Forelimb muscle (tissue), 1 donor: ENCODE measurements at regions not wholly inside any gene's neighbourhood (a gene's known extent, or its start where the extent isn't known, plus 50 kb on each side); places are given as distances from the start of the nearest gene placed in this dataset.

Experiments used
- DNase-seq: peaks from one replicate; pipeline ENCODE4 v3.0.0-alpha.2; 2013; ENCODE audit warnings: low read depth

DNA sequence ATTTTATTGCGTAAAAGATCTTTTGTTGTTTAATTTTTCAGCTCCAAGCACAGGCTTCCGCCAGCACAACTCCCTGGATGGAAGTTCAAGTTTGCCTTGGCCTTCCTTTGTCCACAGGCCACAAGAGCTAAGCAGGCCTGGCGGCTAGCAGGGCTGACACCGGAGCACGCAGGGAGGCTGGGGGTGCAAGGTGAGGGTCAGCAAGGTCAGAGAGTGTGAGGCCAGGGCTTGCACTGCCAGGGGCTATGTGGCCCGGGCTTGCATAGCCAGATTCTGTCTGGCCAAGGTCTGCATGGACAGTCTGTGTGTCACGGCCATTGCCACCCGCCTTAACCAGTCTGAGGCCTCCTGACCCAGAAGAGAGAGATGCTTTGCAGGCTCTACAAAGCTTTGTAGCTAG, 123.9 kb downstream of the BCOR start:
- no peak for DNase-seq

DNA sequence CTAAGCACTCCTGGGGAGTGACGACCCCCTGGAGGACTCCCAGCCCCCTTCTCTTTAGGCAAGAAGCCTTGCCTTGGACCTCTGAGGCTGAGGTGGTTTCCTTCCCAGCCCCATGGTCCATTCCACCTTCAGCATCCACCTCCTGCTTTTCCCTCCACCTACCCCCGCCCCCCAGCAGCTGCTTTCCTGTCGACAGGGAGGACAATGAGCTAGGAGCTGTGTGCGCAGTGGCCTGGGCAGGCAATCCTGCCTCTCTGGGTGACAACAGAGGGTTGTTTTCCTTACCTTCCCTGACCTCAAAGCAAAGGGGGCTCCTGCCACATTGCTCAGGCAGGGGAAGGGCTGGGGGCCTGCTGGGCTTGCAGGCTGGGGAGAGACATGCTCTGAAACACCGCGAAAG, 123.5 kb downstream of the BCOR start:
- no peak for DNase-seq

DNA sequence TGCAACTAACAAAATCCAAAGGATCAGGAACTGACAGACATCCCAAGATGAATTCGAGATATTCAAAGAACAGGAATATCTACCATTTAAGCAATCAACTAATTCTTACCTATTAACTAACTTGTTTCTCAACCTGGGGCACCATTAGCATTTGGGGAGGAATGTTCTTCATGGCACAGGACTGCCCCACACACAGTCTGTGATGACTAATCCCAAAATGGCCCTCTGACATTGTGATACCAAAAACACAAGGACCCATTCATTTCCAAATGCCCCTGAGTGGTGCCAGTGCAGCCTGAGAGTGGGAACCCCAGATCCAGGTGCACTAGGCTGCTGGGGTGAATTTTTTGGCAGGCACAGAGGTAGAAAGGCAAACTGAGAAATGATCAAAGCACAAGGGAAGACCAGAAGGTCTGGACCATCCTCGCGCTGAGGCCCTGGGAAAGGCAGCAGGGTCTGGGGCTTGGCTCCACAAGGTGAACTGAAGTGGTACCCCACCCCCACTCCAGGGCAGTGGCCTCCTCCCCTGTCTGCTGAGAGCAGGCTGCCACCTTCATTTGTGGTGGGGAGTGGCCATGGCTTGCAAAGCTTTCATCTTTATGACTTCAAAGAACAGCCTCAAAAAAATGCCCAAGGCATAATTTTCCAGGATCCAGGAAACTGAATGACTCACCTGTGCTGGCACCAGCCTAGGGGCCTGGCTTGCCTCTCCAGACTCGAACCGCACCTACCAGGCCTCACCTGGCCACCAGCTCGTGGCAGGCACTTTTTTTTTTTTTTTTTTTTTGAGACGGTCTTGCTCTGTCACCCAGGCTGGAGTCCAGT, 122.4 kb downstream of the BCOR start:
- DNase-seq: no peak

DNA sequence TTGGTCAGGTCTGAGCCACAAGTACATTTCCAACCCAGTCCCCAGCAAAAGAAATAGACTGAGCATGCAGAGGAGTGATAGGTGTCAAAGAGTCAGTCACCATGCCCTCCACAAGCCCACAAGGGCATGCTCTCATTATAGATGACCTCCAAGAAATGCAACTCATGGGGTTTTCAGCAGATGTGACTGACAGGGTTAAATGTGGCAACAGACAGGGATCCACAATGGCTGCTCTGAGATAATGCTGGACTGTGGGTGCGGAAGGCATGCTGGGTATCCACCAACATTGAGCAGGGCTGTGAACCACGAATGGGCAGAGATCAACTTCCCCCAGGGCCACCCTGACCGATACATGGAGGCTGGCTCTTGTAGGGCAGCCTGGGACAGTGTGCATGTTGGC, 115.8 kb downstream of the BCOR start:
- no peak for DNase-seq

DNA sequence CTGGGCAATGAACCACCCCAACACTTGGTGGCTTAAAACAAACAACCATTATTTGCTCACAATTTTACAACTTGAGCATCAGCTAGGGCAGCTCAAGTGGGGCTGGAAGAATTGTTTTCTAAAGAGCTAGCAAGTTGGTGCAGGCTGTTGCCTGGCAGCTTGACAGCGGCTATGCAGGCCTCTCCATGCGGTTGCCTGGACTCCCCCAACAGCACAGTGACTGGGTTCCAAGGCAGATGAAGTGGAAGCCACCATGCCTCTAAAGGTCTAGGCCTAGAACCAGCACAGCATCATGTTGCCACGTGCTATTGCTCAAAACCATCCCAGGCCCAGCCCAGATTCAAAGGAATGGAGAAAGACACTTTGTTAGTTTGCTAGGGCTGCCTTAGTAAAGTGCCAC, 114.8 kb downstream of the BCOR start:
- DNase-seq: no peak

DNA sequence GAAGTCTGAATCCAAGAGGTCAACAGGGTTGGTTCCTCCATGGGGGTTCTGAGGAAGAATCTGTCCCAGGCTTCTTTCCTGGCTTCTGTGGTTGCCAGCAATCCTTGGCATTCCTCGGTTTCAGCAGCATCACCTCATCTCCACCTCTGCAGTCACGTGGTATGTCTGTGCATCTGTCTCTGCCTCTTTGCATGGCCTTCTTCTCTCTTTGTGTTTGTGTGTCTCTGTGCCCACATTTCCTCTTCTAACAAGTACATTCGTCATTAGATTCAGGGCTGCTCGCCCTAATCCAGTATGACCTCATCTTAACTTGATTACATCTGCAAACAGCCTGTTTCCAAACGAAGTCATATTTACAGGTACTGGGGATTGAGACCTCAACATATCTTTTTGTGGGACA, 114.0 kb downstream of the BCOR start:
- DNase-seq: no peak

DNA sequence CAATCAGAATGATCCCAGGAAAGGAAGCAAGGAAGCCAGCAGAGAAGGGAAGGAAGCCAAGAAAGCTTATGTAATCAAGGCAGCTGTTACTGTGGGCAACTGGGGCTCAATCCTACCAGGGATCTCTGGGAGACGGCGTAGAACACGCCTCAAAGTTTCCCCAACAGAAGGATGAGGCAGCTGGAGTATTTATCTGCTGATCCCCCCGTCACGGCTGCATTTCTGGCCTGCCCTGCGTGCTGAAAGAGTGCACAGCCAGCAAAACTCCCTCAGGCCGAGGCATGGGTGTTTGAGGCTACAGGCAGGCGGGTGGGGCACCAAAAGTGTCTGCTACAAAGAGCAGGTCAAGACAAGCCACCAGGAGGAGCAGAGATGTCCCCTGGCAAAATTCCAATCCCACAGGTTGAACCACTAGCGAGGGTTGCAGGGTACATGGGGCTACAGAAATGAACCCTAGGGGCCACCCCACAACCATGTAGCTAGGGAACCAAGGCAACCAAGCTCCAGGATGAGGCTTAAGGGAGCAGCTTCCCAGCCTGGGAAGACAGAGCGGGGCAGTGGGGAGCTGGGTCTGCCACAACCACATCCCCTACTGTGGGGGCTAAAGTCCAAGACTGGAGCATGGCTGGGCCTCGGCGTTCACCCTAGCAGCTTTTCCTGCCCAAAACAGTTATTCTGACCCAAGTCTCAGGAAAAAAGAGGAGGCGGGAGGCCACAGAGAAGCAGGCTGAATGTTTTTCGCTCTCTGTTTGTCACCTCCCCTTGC, 113.4 kb downstream of the BCOR start:
- no peak for DNase-seq

DNA sequence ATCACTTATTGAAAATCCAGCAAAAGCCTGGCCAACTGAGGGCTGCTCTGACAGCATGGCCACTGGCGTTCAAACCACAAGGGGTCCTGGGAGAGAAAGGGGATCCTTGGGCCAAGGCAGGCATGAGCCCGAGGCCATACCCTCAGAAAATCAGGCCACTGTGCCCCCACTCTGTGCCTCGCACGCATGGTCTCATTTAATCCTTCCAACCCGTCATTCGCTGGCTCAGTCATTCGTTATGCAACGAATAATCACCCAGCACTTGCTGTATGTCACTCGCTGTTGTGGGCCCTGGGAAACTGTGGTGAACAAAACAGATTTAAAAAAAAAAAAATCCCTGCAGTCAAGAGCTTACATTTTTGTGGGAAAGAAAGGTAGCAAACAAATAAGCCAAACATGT, 112.7 kb downstream of the BCOR start:
- DNase-seq: no peak

DNA sequence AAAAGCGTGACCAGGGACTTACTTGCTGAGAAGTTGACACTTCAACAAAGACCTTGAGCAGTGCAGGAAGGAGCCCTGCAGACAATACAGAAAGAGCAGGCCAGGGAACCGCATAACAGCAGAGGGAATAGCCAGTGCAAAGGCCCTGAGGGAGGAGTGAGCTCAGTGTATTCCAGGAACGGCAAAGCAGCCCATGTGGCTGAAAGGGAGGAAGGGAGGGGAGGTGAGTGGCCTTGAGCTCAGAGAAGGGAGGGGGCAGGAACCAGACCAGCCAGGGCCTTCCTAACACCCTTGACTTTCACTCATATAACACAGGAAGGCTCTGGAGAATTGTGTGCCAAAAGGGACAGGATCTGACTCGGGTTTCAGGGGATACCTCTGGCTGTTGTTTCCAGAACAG, 112.2 kb downstream of the BCOR start:
- no peak for DNase-seq

DNA sequence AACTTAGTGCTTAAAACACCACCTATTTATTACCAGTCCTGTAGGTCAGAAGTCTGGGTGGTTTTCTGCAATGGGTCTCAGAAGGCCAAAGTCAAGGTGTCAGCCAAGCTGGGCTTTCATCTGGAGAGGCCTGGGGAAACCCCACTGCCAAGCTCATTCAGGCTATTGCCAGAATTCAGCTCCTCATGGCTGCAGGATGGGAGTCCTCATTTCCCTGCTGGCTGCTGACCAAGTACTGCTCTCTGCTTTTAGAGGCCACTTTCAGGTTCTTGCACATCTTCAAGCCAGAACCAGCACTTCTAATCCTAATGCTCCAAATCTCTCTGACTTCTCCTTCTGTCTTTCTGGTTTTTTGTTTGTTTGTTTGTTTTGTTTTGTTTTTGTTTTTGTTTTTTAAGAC, 109.3 kb downstream of the BCOR start:
- no peak for DNase-seq

DNA sequence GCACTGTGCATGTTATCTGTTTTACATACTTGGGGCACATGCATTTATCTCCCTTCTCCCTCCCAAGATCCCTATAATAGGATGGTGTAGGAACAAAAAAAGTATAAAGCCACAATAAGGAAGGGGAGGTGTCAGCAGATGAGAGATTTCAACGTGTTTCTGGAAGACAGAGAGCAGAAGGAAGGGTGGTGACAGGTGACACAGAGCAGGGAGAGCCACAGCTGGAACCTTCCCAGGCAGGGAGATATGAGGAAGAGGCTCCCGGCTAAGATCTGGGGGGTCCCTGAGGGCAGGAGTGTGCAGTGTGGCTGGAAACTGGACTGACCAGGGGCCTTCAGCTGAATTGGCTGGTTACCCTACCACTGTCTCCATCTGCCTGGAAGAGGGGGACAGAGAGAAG, 107.4 kb downstream of the BCOR start:
- no peak for DNase-seq

DNA sequence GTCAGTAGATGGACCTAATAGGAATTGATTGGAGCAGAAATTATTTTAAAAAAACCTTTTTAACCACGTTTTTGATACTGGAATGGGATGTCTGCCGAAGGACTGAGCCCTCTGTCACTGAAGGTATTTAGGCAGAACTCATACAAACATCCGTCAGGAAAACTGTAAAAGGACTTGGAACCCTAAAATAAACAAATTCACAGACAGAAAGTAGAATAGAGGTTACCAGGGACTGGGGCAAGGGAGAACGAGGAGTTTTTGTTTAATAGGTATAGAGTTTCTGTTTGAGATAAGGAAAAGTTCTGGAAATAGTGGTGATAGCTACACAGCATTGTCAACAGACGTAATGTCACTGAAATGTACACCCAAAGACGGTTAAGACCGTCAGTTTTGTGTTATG, 105.5 kb downstream of the BCOR start:
- no peak for DNase-seq

DNA sequence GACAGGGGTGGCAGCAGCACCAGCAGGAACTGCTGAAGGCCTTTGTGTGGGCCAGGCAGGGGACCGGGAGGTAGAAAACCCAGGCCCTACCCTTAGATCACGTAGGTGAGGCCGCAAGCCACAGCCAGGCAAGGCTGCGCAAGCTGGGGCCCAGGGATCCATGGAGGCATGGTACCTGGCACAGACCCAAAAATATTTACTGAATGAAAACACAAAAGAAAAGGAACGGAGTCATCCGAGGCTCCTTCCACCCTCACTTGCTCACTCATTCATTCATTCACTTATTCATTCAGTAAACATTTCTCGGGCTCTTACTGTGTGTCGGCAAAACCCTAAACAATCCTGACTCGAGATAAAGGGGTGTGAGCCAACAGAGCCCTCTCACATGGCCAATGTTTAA, 102.3 kb downstream of the BCOR start:
- no peak for DNase-seq

DNA sequence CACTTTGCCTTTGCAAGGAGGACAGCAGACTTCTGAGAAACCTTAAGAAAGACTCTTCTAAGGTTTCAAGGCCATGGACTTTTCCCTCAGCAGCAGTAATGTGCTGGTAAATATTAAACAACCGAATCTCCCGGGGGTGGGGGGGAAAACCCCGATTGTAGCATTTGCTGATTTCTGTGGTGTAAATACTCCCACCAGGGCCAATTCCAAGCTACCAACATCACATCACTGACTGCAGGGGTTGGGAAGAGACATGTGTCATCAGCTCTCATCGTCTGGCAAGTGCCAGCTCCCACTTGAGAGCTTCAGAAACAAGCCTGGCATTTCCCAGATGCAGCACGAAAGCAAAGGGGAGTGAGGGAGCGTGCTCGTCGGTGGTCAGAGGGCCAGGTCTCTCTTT, 101.2 kb downstream of the BCOR start:
- no peak for DNase-seq

DNA sequence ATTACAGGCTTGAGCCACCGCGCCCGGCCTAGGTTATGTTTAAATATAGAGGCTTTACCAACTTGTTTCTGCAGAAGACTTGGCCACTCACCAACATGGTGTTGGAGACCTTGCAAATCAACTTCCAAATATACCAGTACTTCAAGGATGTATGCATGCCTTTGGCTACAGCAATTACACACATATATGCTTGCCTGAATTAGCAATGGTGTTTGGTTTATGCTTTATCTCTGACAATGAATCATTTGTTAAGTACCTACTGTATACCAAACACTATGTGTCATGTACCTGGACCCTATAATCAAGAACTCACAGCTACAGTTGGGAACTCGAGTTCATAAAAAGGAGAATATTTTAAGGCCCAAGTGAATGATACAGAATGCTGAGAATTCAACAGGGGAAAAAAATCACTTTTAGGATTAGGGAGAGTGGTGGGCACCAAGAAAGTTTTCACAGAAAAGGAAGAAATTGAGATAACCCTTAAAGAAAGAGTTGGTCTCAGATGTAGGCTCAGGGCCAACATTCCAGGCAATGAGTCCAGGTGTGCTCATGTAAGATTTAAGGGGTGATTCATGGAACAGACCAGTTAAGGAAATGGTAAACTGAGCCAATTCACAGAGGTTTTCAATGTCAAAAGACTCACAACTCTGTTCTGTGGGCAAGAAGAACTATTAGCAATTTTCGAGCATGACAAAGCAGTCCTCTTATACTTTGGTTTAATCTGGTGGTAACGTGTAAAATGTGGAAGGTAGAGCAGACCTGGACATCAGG, 98.9 kb downstream of the BCOR start:
- DNase-seq: no peak
